DMS 273 (cell line): ENCODE measurements at regions not wholly inside any gene's neighbourhood (a gene's known extent, or its start where the extent isn't known, plus 50 kb on each side); places are given as distances from the start of the nearest gene placed in this dataset.
"Not testable (repeated sequence)": the region's sequence is repeated elsewhere in the genome, so short reads cannot be mapped to it uniquely, and the experiment has no call there.

Source experiments
- DNase-seq: peaks from one replicate; lab custom pipeline; 2025; ENCODE audit not compliant: unreplicated experiment; lab: John Stamatoyannopoulos, UW

- no peak for DNase-seq
Measured at GRCh38 chr5:16392718-16393117, 72.9 kb downstream of the ZNF622 start.

GRCh38 chr5:16391858-16392649 lies 73.5 kb downstream of the ZNF622 start:
- no peak for DNase-seq

GRCh38 chr5:16390825-16391224 lies 74.8 kb downstream of the ZNF622 start:
- DNase-seq, result no peak

- DNase-seq, result no peak
Measured at GRCh38 chr5:16385516-16386090, 80.0 kb downstream of the ZNF622 start.

GRCh38 chr5:16384804-16385203 lies 80.8 kb downstream of the ZNF622 start:
- DNase-seq, result no peak

GRCh38 chr5:16384222-16384621 lies 81.4 kb downstream of the ZNF622 start:
- DNase-seq, result no peak

- no peak for DNase-seq
Measured at GRCh38 chr5:16383544-16384052, 82.0 kb downstream of the ZNF622 start.

- DNase-seq, result no peak
Measured at GRCh38 chr5:16382047-16382446, 83.6 kb downstream of the ZNF622 start.

GRCh38 chr5:16378762-16379161 lies 86.8 kb downstream of the ZNF622 start:
- DNase-seq, result no peak

- DNase-seq, result no peak
Measured at GRCh38 chr5:16372493-16372892, 93.1 kb downstream of the ZNF622 start.

GRCh38 chr5:16366491-16366890 lies 99.1 kb downstream of the ZNF622 start:
- no peak for DNase-seq

- no peak for DNase-seq
Measured at GRCh38 chr5:16364910-16365309, 100.7 kb downstream of the ZNF622 start.

- not testable (repeated sequence) for DNase-seq
Measured at GRCh38 chr5:16353439-16353838, 112.2 kb downstream of the ZNF622 start.

- no peak for DNase-seq
Measured at GRCh38 chr5:16350816-16351215, 114.8 kb downstream of the ZNF622 start.

GRCh38 chr5:16346380-16346779 lies 119.2 kb downstream of the ZNF622 start:
- no peak for DNase-seq

- DNase-seq, result peak; percentile 14
Measured at GRCh38 chr5:16345454-16345853, 120.1 kb downstream of the ZNF622 start.

GRCh38 chr5:16326137-16326536 lies 139.5 kb downstream of the ZNF622 start:
- DNase-seq, result no peak

GRCh38 chr5:16321284-16321683 lies 141.7 kb upstream of the MARCHF11 start:
- DNase-seq, result no peak

- DNase-seq, result no peak
Measured at GRCh38 chr5:16315501-16315900, 135.9 kb upstream of the MARCHF11 start.

GRCh38 chr5:16313761-16314160 lies 134.2 kb upstream of the MARCHF11 start:
- DNase-seq, result no peak

- DNase-seq, result no peak
Measured at GRCh38 chr5:16312785-16313184, 133.2 kb upstream of the MARCHF11 start.

GRCh38 chr5:16311666-16312065 lies 132.1 kb upstream of the MARCHF11 start:
- DNase-seq, result no peak

GRCh38 chr5:16306812-16307211 lies 127.2 kb upstream of the MARCHF11 start:
- DNase-seq, result no peak
